GM23338 (cell line): ENCODE measurements at regions not wholly inside any gene's neighbourhood (a gene's known extent, or its start where the extent isn't known, plus 50 kb on each side); places are given as distances from the start of the nearest gene placed in this dataset.

Source experiments
- ATAC-seq: fragments of 200-7000 bp; cut with Tn5 transposase; 3 replicates; pipeline ENCODE4 v1.9.1; 2020
- DNase-seq: peaks from one replicate; pipeline ENCODE4 v3.0.0-alpha.2; 2015; ENCODE audit warnings: low spot score
- H2AFZ ChIP-seq: fragments of 200-600 bp; sonication (generic); 2 replicates; pipeline ENCODE4 v1.8.0; 2016; ENCODE audit warnings: antibody characterized with exemption, mild to moderate bottlenecking, moderate library complexity
- H3F3A ChIP-seq: fragments of 200-600 bp; sonication (generic); replicated peaks from 2 replicates; pipeline ENCODE4 v1.8.0; 2017; ENCODE audit warnings: antibody characterized with exemption, mixed run types, low read depth
- H3K27ac ChIP-seq: fragments of 200-600 bp; sonication (generic); 2 replicates; pipeline ENCODE4 v1.6.1; 2016; ENCODE audit warnings: low read depth
- H3K27me3 ChIP-seq: fragments of 200-600 bp; sonication (generic); 2 replicates; pipeline ENCODE4 v1.8.0; 2016; ENCODE audit warnings: mild to moderate bottlenecking, mixed run types, moderate library complexity; ENCODE audit not compliant: insufficient read depth
- H3K36me3 ChIP-seq: fragments of 200-600 bp; sonication (generic); 2 replicates; pipeline ENCODE4 v1.8.0; 2016; ENCODE audit warnings: mild to moderate bottlenecking; ENCODE audit not compliant: insufficient read depth
- H3K4me1 ChIP-seq: fragments of 200-600 bp; sonication (generic); 2 replicates; pipeline ENCODE4 v1.8.0; 2016; ENCODE audit warnings: mild to moderate bottlenecking, moderate library complexity; ENCODE audit not compliant: insufficient read depth
- H3K4me2 ChIP-seq: fragments of 200-600 bp; sonication (generic); 2 replicates; pipeline ENCODE4 v1.7.1; 2017; ENCODE audit warnings: mixed run types
- H3K4me3 ChIP-seq: fragments of 200-600 bp; sonication (generic); 2 replicates; pipeline ENCODE4 v1.6.1; 2016; ENCODE audit warnings: mixed run types
- H3K79me2 ChIP-seq: fragments of 200-600 bp; sonication (generic); replicated peaks from 2 replicates; pipeline ENCODE4 v1.8.0; 2017; ENCODE audit warnings: mild to moderate bottlenecking; ENCODE audit not compliant: insufficient read depth
- H3K9me2 ChIP-seq: fragments of 200-600 bp; sonication (generic); 2 replicates; pipeline ENCODE4 v1.8.0; 2017; ENCODE audit not compliant: insufficient read depth
- H4K20me1 ChIP-seq: fragments of 200-600 bp; sonication (generic); replicated peaks from 2 replicates; pipeline ENCODE4 v1.8.0; 2017; ENCODE audit warnings: mild to moderate bottlenecking; ENCODE audit not compliant: insufficient read depth
- H3K27ac Mint-ChIP-seq: 2 replicates; pipeline ENCODE4 v1.8.0; 2020; ENCODE audit warnings: inconsistent platforms, mild to moderate bottlenecking, moderate library complexity, mixed read lengths
- H3K27me3 Mint-ChIP-seq: 3 replicates; pipeline ENCODE4 v1.8.0; 2022; ENCODE audit warnings: low read depth, mild to moderate bottlenecking, moderate library complexity, mixed read lengths, inconsistent platforms; ENCODE audit not compliant: insufficient read depth, poor library complexity
- H3K36me3 Mint-ChIP-seq: 3 replicates; pipeline ENCODE4 v1.8.0; 2021; ENCODE audit warnings: low read depth, mild to moderate bottlenecking, inconsistent platforms, moderate library complexity, mixed read lengths
- H3K4me1 Mint-ChIP-seq: 3 replicates; pipeline ENCODE4 v1.8.0; 2020; ENCODE audit warnings: mild to moderate bottlenecking, inconsistent platforms, mixed read lengths
- H3K4me3 Mint-ChIP-seq: 3 replicates; pipeline ENCODE4 v1.8.0; 2021; ENCODE audit warnings: moderate library complexity, mild to moderate bottlenecking, inconsistent platforms, mixed read lengths
- H3K9me3 Mint-ChIP-seq: 3 replicates; pipeline ENCODE4 v1.8.0; 2020; ENCODE audit warnings: moderate library complexity, mild to moderate bottlenecking, inconsistent platforms, mixed read lengths
- CREB1 ChIP-seq: fragments of 250-450 bp; sonication (Bioruptor Pico); IDR thresholded peaks from 2 replicates; pipeline ENCODE4 v1.5.0; 2020; ENCODE audit warnings: low read depth, mild to moderate bottlenecking, moderate library complexity
- EZH2 ChIP-seq: fragments of 200-600 bp; sonication (generic); IDR thresholded peaks from one replicate; pipeline ENCODE4 v1.8.0; 2017; ENCODE audit warnings: antibody characterized with exemption, mild to moderate bottlenecking, low read depth; ENCODE audit not compliant: unreplicated experiment
- EZH2phosphoT487 ChIP-seq: fragments of 200-600 bp; sonication (generic); IDR thresholded peaks from one replicate; pipeline ENCODE4 v1.8.1; 2018; ENCODE audit warnings: antibody characterized with exemption; ENCODE audit not compliant: unreplicated experiment
- JUNB ChIP-seq: IDR thresholded peaks from one replicate; pipeline ENCODE4 v1.6.1; 2016; ENCODE audit warnings: antibody characterized with exemption; ENCODE audit not compliant: unreplicated experiment
- NANOG ChIP-seq: IDR thresholded peaks from 2 replicates; pipeline ENCODE4 v1.6.1; 2016; ENCODE audit warnings: antibody characterized with exemption, borderline replicate concordance
- POLR2AphosphoS5 ChIP-seq: IDR thresholded peaks from 2 replicates; pipeline ENCODE4 v1.6.1; 2016; ENCODE audit warnings: antibody characterized with exemption, low read depth
- STAT1 ChIP-seq: IDR thresholded peaks from one replicate; pipeline ENCODE4 v1.6.1; 2016; ENCODE audit warnings: antibody characterized with exemption; ENCODE audit not compliant: unreplicated experiment
- ZNF114 ChIP-seq: fragments of 250-450 bp; sonication (Bioruptor Pico); IDR thresholded peaks from 2 replicates; pipeline ENCODE4 v1.5.0; 2020; ENCODE audit warnings: mild to moderate bottlenecking, moderate library complexity
- ZNF331 ChIP-seq: fragments of 250-450 bp; sonication (Bioruptor Pico); IDR thresholded peaks from 2 replicates; pipeline ENCODE4 v1.5.0; 2020; ENCODE audit warnings: low read depth, mild to moderate bottlenecking, moderate library complexity
- TF ChIP-seq, protein P1 (sequence below): IDR thresholded peaks from 2 replicates; pipeline ENCODE4 v1.6.1; 2016; ENCODE audit warnings: antibody characterized with exemption
- TF ChIP-seq, protein P2 (sequence below), 2 experiments: fragments of 200-600 bp in 1 of 2; sonication (generic) in 1 of 2; conservative IDR thresholded peaks; 2 replicates each; pipeline versions ENCODE4 v1.5.1 to v1.6.1; 2016 to 2017; ENCODE audit warnings: antibody characterized with exemption in 2 of 2, low read depth in 2 of 2, mild to moderate bottlenecking in 2 of 2, moderate library complexity in 1 of 2
- TF ChIP-seq, protein P3 (sequence below): fragments of 250-450 bp; sonication (Bioruptor Pico); IDR thresholded peaks from 2 replicates; pipeline ENCODE4 v1.5.0; 2020; ENCODE audit warnings: mild to moderate bottlenecking, moderate library complexity
- TF ChIP-seq, protein P4 (sequence below): IDR thresholded peaks from one replicate; pipeline ENCODE4 v1.6.1; 2018; ENCODE audit warnings: antibody characterized with exemption; ENCODE audit not compliant: unreplicated experiment

DNA sequence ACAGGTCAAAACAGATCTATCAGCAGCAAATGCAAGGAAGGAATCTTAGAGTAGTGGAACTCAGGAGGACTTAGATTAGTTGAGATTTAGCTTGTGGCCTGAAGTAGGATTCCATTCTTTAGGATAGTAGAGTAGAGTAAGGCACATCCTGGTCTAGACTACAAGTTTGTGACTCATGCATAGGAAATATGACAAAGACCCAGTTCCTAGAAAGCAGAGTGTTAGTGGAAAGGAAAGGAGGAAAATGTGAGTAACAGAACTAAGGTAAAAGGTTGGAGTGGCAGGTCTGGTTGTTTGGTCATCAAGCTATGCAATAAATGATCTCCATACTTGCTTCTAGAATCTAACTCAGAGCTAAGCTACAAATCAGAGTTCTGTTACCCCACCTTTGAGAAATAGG, 595.0 kb downstream of the ACTRT1 start:
- no peak overlapping the region for H3K27ac ChIP-seq
- no peaks in the 10 kb centered on the region for H4K20me1 ChIP-seq
- DNase-seq = no peak
- no peaks in the 10 kb centered on the region for H3K36me3 Mint-ChIP-seq
- no peaks in the 10 kb centered on the region for H3K9me3 Mint-ChIP-seq
- no peak overlapping the region for H3K4me3 ChIP-seq
- H3K4me1 ChIP-seq = peaks cover 5% of the 10 kb centered on the region; the same call in 1 of the 2 replicates
- no peak overlapping the region for H3K27ac Mint-ChIP-seq
- peaks cover 4% of the 10 kb centered on the region; the same call in 1 of the 3 replicates for H3K4me1 Mint-ChIP-seq
- H3K36me3 ChIP-seq = no peaks in the 10 kb centered on the region
- H3K4me3 Mint-ChIP-seq = no peak overlapping the region
- no peaks in the 10 kb centered on the region for H3K9me2 ChIP-seq
- H3K4me2 ChIP-seq = no peak overlapping the region
- ATAC-seq = no peak
- H3K27me3 Mint-ChIP-seq = no peaks in the 10 kb centered on the region
- H2AFZ ChIP-seq = no peak overlapping the region
- no peaks in the 10 kb centered on the region for H3K79me2 ChIP-seq
- no peaks in the 10 kb centered on the region for H3F3A ChIP-seq
- H3K27me3 ChIP-seq = no peaks in the 10 kb centered on the region
- TF ChIP-seq STAT1 = no peak
- no peak for TF ChIP-seq JUNB
- TF ChIP-seq EZH2 = no peak
- TF ChIP-seq, protein P1, sequence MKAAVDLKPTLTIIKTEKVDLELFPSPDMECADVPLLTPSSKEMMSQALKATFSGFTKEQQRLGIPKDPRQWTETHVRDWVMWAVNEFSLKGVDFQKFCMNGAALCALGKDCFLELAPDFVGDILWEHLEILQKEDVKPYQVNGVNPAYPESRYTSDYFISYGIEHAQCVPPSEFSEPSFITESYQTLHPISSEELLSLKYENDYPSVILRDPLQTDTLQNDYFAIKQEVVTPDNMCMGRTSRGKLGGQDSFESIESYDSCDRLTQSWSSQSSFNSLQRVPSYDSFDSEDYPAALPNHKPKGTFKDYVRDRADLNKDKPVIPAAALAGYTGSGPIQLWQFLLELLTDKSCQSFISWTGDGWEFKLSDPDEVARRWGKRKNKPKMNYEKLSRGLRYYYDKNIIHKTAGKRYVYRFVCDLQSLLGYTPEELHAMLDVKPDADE = no peak
- TF ChIP-seq, protein P2, sequence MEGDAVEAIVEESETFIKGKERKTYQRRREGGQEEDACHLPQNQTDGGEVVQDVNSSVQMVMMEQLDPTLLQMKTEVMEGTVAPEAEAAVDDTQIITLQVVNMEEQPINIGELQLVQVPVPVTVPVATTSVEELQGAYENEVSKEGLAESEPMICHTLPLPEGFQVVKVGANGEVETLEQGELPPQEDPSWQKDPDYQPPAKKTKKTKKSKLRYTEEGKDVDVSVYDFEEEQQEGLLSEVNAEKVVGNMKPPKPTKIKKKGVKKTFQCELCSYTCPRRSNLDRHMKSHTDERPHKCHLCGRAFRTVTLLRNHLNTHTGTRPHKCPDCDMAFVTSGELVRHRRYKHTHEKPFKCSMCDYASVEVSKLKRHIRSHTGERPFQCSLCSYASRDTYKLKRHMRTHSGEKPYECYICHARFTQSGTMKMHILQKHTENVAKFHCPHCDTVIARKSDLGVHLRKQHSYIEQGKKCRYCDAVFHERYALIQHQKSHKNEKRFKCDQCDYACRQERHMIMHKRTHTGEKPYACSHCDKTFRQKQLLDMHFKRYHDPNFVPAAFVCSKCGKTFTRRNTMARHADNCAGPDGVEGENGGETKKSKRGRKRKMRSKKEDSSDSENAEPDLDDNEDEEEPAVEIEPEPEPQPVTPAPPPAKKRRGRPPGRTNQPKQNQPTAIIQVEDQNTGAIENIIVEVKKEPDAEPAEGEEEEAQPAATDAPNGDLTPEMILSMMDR (conservative IDR thresholded peaks at IDR 0.05; ENCODE audit: low read depth in 2 of 2) = no peak
- no peak for TF ChIP-seq EZH2phosphoT487
- TF ChIP-seq, protein P3, sequence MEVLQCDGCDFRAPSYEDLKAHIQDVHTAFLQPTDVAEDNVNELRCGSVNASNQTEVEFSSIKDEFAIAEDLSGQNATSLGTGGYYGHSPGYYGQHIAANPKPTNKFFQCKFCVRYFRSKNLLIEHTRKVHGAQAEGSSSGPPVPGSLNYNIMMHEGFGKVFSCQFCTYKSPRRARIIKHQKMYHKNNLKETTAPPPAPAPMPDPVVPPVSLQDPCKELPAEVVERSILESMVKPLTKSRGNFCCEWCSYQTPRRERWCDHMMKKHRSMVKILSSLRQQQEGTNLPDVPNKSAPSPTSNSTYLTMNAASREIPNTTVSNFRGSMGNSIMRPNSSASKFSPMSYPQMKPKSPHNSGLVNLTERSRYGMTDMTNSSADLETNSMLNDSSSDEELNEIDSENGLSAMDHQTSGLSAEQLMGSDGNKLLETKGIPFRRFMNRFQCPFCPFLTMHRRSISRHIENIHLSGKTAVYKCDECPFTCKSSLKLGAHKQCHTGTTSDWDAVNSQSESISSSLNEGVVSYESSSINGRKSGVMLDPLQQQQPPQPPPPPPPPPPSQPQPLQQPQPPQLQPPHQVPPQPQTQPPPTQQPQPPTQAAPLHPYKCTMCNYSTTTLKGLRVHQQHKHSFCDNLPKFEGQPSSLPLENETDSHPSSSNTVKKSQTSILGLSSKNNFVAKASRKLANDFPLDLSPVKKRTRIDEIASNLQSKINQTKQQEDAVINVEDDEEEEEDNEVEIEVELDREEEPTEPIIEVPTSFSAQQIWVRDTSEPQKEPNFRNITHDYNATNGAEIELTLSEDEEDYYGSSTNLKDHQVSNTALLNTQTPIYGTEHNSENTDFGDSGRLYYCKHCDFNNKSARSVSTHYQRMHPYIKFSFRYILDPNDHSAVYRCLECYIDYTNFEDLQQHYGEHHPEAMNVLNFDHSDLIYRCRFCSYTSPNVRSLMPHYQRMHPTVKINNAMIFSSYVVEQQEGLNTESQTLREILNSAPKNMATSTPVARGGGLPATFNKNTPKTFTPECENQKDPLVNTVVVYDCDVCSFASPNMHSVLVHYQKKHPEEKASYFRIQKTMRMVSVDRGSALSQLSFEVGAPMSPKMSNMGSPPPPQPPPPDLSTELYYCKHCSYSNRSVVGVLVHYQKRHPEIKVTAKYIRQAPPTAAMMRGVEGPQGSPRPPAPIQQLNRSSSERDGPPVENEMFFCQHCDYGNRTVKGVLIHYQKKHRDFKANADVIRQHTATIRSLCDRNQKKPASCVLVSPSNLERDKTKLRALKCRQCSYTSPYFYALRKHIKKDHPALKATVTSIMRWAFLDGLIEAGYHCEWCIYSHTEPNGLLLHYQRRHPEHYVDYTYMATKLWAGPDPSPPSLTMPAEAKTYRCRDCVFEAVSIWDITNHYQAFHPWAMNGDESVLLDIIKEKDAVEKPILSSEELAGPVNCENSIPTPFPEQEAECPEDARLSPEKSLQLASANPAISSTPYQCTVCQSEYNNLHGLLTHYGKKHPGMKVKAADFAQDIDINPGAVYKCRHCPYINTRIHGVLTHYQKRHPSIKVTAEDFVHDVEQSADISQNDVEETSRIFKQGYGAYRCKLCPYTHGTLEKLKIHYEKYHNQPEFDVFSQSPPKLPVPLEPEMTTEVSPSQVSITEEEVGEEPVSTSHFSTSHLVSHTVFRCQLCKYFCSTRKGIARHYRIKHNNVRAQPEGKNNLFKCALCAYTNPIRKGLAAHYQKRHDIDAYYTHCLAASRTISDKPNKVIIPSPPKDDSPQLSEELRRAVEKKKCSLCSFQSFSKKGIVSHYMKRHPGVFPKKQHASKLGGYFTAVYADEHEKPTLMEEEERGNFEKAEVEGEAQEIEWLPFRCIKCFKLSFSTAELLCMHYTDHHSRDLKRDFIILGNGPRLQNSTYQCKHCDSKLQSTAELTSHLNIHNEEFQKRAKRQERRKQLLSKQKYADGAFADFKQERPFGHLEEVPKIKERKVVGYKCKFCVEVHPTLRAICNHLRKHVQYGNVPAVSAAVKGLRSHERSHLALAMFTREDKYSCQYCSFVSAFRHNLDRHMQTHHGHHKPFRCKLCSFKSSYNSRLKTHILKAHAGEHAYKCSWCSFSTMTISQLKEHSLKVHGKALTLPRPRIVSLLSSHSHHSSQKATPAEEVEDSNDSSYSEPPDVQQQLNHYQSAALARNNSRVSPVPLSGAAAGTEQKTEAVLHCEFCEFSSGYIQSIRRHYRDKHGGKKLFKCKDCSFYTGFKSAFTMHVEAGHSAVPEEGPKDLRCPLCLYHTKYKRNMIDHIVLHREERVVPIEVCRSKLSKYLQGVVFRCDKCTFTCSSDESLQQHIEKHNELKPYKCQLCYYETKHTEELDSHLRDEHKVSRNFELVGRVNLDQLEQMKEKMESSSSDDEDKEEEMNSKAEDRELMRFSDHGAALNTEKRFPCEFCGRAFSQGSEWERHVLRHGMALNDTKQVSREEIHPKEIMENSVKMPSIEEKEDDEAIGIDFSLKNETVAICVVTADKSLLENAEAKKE = no peak
- no peak for TF ChIP-seq ZNF331
- no peak for TF ChIP-seq CREB1 (CRISPR knock-in tag)
- no peak for TF ChIP-seq ZNF114 (CRISPR knock-in tag)
- TF ChIP-seq NANOG = no peak
- no peak for TF ChIP-seq POLR2AphosphoS5
- TF ChIP-seq, protein P4, sequence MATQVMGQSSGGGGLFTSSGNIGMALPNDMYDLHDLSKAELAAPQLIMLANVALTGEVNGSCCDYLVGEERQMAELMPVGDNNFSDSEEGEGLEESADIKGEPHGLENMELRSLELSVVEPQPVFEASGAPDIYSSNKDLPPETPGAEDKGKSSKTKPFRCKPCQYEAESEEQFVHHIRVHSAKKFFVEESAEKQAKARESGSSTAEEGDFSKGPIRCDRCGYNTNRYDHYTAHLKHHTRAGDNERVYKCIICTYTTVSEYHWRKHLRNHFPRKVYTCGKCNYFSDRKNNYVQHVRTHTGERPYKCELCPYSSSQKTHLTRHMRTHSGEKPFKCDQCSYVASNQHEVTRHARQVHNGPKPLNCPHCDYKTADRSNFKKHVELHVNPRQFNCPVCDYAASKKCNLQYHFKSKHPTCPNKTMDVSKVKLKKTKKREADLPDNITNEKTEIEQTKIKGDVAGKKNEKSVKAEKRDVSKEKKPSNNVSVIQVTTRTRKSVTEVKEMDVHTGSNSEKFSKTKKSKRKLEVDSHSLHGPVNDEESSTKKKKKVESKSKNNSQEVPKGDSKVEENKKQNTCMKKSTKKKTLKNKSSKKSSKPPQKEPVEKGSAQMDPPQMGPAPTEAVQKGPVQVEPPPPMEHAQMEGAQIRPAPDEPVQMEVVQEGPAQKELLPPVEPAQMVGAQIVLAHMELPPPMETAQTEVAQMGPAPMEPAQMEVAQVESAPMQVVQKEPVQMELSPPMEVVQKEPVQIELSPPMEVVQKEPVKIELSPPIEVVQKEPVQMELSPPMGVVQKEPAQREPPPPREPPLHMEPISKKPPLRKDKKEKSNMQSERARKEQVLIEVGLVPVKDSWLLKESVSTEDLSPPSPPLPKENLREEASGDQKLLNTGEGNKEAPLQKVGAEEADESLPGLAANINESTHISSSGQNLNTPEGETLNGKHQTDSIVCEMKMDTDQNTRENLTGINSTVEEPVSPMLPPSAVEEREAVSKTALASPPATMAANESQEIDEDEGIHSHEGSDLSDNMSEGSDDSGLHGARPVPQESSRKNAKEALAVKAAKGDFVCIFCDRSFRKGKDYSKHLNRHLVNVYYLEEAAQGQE = no peak
